ENCODE measurements at regions not wholly inside any gene's neighbourhood (a gene's known extent, or its start where the extent isn't known, plus 50 kb on each side); places are given as distances from the start of the nearest gene placed in this dataset.
"Not testable (repeated sequence)": the region's sequence is repeated elsewhere in the genome, so short reads cannot be mapped to it uniquely, and the experiment has no call there.

DNA sequence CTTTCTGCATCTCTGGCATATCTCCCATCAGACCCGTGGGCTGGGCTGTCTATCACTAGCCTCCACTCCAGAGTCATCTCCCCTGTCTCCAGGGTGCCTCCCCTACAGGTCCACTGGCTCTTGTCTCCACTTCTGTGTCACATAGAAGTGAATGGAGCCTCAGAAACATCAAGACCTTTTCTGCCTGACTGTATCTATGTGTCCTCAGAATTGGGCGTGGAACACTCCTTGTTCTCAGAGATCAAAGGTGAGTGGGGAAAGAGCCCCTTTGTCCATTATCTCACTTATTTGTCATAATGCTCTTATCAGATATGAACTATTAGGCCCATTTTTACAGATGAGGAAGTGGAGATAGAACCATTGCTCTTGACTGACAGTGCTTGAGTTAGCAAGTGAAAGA is 211.0 kb downstream of the CYRIA start:
- no peak for DNase-seq

DNA sequence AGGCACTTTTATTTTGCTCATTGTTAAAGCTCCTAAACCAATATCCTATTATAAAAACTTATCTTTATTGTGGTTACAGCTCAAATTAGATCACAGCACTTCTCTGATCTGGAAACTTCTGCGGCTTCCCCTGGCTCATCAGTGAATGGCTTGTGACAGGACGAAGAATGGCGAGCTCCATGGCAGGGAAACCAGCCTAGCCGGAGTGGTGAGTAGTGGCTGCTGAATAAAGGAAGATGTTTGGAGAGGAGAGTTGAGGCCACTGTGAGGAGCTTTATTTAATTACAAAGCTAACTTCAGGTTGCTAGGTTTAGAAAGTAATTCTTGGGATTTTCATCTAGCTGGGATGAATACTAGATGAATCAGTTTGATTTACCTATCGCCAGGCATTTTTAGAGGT is 213.5 kb downstream of the CYRIA start:
- DNase-seq = no peak

DNA sequence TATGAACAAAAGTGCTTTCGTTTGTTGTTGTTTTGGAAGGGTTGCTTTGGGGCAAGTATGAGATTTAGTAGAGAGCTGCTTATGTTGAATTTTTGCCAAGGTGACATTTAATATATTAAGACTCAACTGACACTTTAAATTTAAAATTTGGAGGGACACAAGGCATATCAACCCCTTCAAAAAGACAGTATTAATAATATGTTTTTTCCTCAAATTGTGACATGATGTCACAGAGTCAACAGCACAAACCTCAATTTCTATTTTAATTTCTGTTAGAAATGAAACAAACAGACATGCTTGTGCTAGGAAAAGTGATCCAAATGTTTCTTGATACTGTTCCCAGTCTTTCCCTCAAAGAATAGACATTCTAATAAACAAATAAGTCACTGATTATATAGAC is 218.9 kb downstream of the CYRIA start:
- DNase-seq = no peak

DNA sequence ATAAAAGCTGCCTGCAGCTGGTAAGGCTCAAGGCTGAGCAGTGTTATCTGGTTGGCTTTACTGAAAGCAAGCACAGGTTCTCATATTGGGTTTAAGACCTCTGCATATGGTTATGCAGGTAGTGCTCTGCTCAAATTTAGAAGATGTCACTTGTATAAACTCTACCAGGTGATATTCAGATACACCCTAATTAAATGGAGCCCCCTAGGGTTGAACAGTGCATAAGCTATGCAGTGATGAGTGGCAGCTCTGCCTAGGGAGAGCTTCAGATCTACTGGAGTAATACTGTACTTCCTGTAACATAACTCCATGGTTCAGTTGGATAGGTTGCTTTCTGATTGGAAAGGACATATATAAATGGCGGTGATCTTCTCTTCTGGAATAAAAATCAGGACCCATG is 222.7 kb downstream of the CYRIA start:
- DNase-seq = no peak

DNA sequence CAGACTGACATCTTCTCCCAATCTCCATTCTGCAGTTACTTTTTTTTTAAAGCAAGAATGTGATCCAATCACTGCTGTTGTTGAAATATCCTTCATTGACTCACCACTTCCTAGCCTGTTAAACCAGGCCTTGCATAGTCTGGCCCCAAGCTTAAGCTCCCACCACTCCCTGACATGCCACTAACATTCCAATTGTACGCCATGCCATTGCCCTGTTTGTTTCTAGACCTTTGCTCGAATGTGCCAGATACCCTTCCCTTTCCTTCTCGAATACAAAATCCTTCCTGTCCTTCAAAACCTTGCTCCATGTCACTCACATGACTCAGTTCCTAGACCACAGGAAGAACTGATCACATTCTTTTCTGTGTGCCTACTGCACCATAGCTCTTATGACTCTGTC is 224.2 kb downstream of the CYRIA start:
- DNase-seq = no peak

DNA sequence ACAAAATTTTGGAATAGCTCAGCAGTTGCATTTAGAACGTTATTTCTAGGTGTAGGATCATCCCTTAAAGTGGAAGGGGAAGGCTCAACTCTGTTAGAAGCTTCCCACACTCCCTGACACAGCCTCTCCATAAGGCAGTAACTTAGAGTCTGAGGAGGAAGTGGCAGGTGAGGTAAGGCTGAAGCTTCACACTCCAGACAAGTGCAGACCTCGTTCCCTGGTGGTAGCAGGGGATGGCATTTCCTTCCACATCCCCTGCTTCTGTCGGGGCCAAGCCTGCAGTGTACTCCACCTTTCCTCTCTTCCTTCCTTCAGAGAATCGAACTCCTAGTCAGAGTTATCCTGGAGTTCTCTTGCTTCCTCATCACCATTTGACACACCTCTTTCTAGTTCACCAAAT is 224.7 kb downstream of the CYRIA start:
- no peak for DNase-seq

DNA sequence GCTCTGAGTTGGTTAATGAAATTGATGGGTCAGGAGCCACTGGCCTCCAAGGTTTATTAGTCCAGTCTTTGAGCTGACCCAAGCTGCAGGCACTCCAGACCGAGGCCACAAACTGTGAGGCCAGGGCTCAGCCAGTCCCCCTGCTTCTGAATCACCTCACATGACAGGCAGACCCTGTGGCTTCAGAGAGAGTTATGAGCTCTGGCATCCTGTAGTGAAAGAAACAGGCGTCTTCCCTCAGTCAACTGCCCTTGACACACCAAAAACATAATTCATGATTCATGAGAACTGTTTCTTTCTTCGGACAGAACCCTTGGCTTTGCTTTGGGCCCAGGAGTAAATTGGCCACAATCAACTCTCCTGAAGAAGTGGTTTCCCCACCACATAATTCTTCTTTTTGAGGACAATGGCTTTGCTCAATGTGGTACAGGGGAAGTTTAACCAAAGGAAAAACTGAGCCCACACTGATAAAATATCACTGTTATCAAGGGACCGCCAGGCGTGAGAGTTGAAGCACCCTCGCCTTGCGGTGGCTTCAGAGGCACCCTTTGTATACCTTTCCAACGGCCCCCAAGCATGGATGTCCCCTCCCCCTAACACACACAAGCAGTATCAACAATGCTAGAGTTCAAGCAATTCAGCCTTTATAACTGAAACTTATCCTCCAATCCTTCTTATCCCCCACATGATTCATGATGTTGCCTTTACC is 226.9 kb downstream of the CYRIA start:
- DNase-seq = no peak

DNA sequence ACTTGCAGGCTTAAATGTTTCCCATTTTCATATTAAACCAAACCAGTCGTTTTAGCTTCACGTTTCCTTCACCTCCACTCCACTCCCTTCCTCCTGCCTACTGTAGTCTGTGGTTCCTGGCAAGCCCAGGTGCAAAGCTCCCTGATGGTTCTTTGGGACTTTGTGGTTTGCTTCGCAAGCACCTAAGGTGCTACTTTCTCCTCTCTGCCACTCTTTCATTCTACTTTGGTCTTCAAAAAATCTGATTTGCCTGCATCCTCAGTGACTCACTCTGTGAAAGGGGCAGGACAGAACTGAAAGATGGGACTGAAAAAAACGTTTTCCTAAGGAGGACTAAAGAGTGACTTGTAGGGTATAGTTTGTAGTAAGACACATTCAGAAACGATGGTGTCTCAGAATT is 228.4 kb downstream of the CYRIA start:
- DNase-seq = no peak

DNA sequence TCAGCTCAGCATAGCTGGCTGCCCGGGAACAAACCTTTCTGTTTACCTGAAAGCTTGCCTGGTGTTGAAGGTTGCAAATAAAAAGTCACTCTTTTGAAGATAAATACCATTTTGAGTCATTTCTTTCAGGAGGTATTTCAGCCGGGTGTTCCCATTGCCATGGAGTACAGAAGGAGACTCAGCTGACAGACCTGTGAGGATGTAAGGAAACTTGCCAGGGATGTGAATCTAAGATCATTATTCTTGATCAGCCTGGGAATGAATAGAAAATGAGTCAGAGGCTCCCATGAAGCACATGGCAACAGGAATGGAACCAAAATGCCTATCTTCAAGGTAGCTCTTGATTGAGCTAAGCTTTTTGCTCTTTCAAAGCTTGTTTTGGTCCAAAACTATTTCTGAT is 231.2 kb downstream of the CYRIA start:
- DNase-seq = no peak

DNA sequence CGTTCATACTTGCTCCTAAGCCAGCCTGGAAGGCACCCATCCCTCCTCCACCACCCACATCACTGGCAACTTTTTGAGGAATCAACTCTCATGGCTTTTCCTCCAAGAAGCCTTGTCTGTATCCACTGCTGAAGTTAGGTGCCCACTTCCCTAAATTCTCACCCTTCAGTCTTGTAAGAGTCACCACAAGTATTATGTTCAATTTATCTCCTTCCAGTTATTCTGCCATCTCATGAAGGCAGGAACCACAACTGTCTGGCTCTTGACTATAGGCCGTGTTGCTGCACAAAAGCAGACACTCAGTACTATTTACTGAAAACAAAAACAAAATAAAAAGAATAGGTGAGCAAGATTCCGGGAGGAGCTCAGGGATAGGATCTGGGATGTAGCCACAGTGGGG is 234.8 kb downstream of the CYRIA start:
- no peak for DNase-seq

DNA sequence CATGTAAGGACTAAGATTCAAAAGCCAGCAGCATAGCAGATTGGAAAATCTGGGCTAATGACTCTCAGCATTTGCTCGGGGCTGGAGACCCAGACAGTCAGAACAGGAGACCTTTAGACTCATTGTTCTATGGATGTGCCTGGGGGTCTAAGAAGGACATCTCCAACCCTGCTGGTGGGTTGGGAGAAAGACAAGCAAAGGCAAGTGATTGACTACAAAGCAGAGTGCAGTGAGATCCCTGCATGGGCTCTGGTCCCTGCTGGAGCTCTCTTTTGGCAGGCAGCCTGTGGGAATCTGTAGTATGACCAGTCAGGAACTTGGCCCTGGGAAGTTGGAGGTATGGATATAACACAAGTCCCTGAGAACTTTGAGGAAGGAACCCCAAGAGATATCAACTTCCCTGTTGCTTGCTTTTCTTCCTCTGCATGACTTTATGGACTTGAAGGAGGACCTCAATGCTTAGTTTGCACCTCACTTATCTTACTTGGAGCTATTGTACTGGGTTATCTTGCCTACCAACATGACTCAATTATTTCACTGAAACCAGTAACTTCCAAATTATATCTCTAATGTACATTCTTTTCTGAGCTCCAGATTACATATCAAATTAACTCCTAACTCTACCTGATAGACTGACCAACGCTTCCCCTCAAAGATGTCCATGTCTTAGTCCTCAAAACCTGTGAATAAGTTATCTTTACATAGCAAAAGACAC is 236.0 kb downstream of the CYRIA start:
- no peak for DNase-seq

DNA sequence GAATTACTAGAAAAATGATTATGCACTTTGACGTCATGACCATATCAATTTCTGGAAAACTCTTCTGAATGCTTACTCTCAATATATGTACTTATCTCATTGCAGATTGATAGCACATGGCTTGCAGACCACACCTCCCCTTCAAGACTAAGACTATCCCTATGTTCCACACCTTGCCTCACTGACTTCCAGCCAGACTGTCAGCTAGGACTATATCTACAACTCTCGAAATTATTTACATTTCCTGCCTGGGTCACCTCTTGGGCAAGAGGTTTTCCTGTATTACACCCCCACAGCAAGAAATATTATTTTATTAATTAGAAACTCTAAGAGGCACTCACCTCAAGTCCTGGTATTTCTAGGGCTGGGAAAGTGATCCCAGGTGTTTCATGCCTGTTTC is 236.6 kb downstream of the CYRIA start:
- DNase-seq = no peak

DNA sequence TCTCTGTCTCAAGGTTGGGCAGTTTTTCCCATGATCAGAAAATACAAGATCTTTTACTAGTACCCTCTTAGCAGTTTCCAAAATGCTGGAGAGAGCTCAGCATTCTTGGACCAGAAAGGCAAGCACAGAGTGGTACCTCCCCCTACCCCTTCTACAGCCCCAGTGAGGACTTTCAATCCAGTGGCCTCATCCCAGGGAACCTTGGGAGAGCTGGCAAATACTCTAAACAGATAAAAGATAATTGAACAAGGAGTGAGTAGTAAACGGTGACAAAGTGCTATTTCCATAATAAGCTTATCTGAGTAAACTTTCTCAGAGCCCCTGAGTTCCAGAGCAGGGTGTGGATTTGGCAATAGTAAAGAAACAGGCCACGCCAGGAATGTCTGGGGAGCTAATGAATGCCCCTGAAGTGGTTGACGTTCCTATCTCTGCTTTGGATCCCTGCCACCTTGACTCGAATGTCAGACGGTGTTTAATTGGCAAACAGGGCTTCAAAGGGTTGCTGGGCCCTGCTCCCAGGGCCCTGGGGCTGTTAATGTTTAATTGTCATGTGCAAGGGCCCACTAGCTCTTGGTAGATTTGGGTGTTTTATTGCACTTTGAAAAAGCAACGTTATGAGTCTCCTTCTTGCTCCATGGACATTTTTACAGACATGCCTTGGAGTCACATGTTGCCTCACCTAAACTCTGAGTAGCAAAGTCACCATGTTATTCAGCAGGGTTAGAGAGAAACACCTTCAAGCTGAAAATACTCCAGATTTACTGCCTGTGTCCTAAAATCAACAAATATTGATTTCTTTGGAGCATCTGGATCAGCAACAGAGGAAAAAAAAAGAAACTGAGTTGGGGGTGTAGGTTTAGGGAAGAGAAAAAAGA is 239.9 kb downstream of the CYRIA start:
- no peak for DNase-seq

DNA sequence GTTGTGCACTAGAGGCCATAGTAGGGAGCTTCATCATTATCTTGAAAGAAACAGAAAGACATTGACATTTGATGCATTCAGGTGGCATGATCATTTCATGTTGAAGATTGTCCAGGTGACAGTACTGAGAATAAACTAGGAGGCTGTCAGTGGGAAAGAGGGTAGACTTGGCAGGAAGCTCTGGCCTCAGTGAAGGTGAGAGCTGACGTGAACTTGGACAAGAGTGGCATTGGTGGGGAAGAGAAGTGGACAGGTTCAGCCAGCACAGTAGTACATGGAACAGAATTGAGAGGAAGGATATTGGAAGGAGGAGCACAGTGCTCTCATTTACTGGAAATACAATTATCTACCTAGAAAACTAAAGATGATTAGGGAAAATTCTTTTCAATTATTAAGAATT is 245.2 kb downstream of the CYRIA start:
- no peak for DNase-seq

DNA sequence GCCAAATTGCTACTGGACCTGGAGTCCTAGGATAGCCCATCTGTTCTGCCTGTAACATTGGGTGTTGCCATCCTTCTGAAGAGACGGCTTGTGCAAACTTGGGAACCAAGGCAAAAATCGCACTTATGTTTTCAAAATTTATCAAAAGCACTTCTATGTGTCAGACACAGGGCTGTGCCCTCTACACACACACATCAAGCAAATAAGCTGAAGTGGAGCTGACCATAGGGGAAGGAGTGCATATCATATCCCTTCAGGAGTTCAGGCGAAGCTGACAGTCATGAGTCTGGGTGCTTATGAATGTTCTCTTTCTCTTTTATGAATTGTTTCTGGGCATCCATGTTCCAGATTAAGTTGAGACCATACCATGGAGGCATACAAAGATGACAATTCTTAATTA is 247.9 kb downstream of the CYRIA start:
- DNase-seq = no peak

DNA sequence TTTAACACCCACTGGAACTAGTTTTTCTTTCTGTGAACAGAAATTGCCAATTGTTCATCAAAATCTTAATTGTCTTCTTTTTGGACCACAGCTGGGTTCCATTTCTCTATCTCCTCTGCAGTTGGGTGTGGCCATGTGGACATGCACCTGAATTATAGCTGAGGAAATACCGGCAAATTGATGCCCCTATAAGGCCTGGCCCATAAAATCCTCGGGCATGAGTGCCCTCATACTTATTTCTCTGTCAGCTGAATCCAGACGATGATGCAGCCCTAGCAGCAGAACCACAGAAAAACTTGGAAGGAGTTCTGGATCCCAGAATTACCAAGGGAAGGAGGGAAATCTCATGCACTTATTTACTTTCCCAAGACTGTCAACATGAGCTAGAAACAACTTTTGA is 249.0 kb downstream of the CYRIA start:
- no peak for DNase-seq

DNA sequence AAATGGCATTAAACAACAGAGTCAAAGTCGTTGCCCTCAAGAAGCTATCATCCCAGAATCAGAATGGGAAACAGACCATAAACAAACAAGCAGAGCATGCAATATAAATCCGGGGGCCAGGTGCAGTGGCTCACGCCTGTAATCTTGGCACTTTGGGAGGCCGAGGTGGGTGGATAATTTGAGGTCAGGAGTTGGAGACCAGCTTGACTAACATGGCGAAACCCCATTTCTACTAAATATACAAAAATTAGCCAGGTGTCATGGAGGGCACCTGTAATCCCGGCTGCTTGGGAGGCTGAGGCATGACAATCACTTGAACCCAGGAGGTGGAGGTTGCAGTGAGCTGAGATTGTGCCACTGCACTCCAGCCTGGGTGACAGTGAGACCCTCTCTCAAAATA is 249.8 kb downstream of the CYRIA start:
- not testable (repeated sequence) for DNase-seq

DNA sequence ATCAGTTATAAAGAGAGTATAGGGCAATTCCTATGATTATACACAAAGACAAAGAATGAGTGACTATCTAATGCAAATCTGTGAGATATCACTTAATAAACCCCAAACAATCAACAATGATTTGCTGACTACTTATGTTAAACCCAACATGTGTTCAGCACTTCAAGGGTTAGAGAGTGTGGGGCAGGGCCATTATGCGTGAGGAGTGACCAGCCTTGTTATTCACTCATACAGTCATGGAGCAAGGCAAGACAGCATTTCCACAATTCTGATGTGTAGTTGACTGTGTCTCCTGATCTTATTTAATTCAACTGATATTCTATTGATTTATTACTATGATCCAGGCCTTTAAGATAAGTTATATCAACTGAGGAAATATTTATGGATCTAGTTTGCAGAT is 251.7 kb downstream of the CYRIA start:
- DNase-seq = no peak

DNA sequence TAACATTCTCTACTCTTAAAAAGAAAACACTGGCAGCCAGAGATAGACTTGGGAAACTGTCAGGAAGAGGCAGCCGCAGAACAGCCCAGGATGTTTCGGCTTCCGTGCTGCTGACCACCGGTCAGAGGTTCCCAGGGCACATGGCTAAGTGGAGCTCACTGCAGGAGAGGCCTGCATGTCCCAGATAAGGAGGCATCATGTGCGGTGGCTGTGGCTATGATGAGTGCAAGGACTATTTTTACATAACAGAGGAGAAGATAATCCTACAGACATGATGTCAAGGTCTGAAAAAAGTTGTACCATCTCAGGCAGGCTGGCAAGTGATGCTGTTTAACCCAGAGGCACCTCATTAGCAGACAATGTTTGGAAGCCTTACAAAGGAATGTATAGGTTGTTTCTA is 252.3 kb downstream of the CYRIA start:
- DNase-seq = no peak

DNA sequence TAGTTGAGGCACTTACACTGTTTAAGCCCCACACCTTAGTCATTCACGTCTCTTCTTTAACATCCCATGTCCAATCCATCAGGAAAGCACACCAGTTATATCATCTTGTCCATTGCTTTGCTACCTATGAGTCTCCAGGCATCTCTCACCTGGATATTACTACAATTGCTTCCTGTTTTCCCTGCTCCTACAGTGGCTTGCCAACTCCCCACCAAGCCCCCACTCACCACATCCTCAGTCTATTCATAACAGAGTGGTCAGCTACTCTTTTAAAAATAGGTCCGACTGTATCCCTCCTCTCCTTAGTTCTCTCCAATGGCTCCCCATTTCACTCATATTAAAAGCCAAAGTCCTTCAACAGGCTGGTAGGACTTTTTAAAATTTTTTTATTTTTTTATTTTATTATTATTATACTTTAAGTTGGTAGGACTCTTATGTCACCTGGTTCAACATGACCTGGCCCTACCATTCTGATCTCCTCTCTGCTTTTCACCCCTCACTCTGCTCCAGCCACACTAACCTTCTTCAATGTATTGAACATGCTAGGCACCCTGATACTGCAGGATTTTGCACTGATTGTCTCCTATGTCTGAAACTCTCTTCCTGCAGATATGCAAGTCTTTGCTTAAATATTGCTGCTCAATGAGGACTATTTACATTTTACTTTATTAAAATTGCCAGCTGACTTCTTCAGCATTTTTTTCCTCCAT is 253.2 kb downstream of the CYRIA start:
- DNase-seq = no peak

DNA sequence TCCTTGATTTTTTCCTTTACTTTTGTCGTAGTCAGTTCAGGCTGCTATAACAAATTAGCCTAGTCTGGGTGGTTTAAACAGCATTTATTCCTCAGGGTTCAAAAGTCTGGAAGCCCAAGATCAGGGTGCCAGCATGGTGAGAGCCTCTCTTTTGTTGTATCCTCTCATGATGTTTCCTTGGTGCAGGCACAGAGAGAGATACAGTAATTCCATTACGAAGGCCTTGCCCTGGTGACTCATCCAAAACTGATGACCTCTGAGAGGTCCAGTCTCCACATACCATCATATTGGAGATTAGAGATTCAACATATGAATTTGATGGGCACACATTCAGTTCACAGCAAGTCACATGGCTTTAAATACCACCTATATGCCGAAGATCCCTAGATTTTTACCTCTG is 253.8 kb downstream of the CYRIA start:
- no peak for DNase-seq

DNA sequence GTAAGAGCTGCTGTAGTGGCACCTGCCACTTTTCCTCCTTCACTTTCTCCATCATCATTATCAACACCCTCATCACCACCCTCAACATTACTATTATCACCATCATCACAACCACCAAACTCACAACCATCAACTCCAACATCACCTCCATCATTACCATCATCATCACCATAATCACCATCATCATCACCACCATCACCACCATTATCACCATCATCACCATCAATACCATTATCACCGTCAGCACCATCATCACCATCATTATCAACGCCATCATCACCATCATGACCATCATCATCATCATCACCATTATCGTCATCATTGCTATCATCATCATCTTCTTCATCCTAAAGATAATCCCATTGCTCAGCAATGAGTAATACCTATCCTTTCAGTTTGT is 255.8 kb downstream of the CYRIA start:
- no peak for DNase-seq

DNA sequence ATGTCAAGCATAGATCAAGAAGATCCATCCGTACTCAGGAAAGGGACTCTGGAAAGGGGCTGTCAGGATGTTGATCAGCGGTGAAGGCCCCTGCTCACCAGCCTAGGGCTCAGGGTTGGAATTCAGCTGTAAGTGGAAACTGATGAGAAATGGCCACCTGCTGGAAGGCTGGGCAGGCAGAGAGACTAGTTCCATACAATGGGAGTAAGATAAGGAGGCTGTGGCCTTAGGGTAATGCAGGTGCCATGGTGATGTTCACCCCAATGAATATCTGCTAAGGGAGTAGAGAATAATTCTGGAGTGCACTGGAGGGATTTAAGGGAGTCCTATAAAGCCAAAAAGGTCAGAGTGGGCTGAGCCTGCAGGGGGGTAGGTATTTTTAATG is 256.6 kb downstream of the CYRIA start:
- no peak for DNase-seq

All from NCI-H524 treated with DMSO at 0.1 percent for 48 hours (cell line).